HCT116 (cell line): ENCODE measurements at regions not wholly inside any gene's neighbourhood (a gene's known extent, or its start where the extent isn't known, plus 50 kb on each side); places are given as distances from the start of the nearest gene placed in this dataset.

Experiments used
- ATAC-seq: fragments of 200-7000 bp; cut with Tn5 transposase; 2 replicates; pipeline ENCODE4 v1.9.1; 2020; ENCODE audit warnings: mild to moderate bottlenecking, moderate library complexity
- BruUV-seq: library from RNA; stranded (reverse); fragments of 400-500 nt; replicated peaks from 2 replicates; lab custom pipeline; 2021; lab: Mats Ljungman, UMichigan
- CTCF ChIA-PET: fragments of 300-600 bp; sonication (Branson Sonifier 250); formaldehyde crosslinking; loops from one replicate; lab custom pipeline; 2021; ENCODE audit warnings: antibody characterized with exemption; lab: Charles Lee
- POLR2A ChIA-PET: fragments of 300-600, 350-600 bp; sonication (Branson Sonifier 250); formaldehyde crosslinking; loops from one replicate; lab custom pipeline; 2021; ENCODE audit warnings: antibody characterized with exemption; lab: Charles Lee
- RAD21 ChIA-PET, 2 experiments: fragments of 300-600 bp; sonication (Branson Sonifier 250); formaldehyde crosslinking; loops; one replicate each; lab custom pipeline; 2023; ENCODE audit warnings: low total read pairs in 2 of 2; ENCODE audit not compliant: uncharacterized antibody in 2 of 2, unreplicated experiment in 2 of 2, low non-redundant PET in 1 of 2; lab: Charles Lee
- DNase-seq: peaks from one replicate; pipeline ENCODE4 v3.0.0-alpha.2; 2010; ENCODE audit warnings: low read depth, low spot score
- H2AFZ ChIP-seq: fragments of 200-600 bp; shearing (Covaris generic), sonication (generic); 2 replicates; pipeline ENCODE4 v1.6.1; 2017; ENCODE audit warnings: low read depth, mixed run types, mixed read lengths, antibody characterized with exemption, low read length; ENCODE audit not compliant: poor library complexity, severe bottlenecking
- H3K27ac ChIP-seq: 2 replicates; pipeline ENCODE4 v1.5.1; 2012; ENCODE audit warnings: low read depth, low read length
- H3K27me3 ChIP-seq: fragments of 200-600 bp; sonication (generic); 2 replicates; pipeline ENCODE4 v1.6.1; 2016; ENCODE audit warnings: mixed run types, low read length, mixed read lengths; ENCODE audit not compliant: insufficient read depth
- H3K36me3 ChIP-seq, 2 experiments: fragments of 200-500 bp in 1 of 2; fragments of 200-600 bp in 1 of 2; sonication (Bioruptor generic) in 1 of 2; sonication (generic) in 1 of 2; 2 replicates each; pipeline versions ENCODE4 v1.5.1 to v1.6.1; 2014 to 2016; ENCODE audit warnings: low read length in 2 of 2, inconsistent platforms in 1 of 2, mixed read lengths in 1 of 2, mixed run types in 1 of 2; ENCODE audit not compliant: insufficient read depth in 2 of 2, control insufficient read depth in 1 of 2
- H3K4me1 ChIP-seq, 2 experiments: fragments of 200-600 bp in 1 of 2; sonication (generic) in 1 of 2; 2 replicates each; pipeline versions ENCODE4 v1.5.1 to v1.6.1; 2012 to 2017; ENCODE audit warnings: low read length in 2 of 2, inconsistent platforms in 1 of 2, mild to moderate bottlenecking in 1 of 2, mixed read lengths in 1 of 2, mixed run types in 1 of 2, moderate library complexity in 1 of 2; ENCODE audit not compliant: insufficient read depth in 2 of 2, control insufficient read depth in 1 of 2
- H3K4me2 ChIP-seq: fragments of 200-600 bp; sonication (generic); 2 replicates; pipeline ENCODE4 v1.6.1; 2017; ENCODE audit warnings: mixed run types, low read length, mixed read lengths
- H3K4me3 ChIP-seq, 2 experiments: fragments of 200-600 bp in 1 of 2; sonication (generic) in 1 of 2; replicated peaks in 1 of 2; 2 replicates each; pipeline ENCODE4 v1.5.1; 2011 to 2016; ENCODE audit warnings: low read length in 2 of 2, control low read depth in 1 of 2, low read depth in 1 of 2, mild to moderate bottlenecking in 1 of 2, mixed read lengths in 1 of 2, mixed run types in 1 of 2
- H3K79me2 ChIP-seq: fragments of 200-600 bp; sonication (generic); 2 replicates; pipeline ENCODE4 v1.6.1; 2017; ENCODE audit warnings: mild to moderate bottlenecking, mixed run types, low read length, moderate library complexity, mixed read lengths; ENCODE audit not compliant: insufficient read depth
- H3K9ac ChIP-seq: fragments of 200-600 bp; sonication (generic); 2 replicates; pipeline ENCODE4 v1.6.1; 2016; ENCODE audit warnings: low read length, mixed read lengths
- H3K9me2 ChIP-seq: fragments of 200-600 bp; sonication (generic), shearing (Covaris generic); 2 replicates; pipeline ENCODE4 v1.6.1; 2017; ENCODE audit warnings: mixed run types, mild to moderate bottlenecking, moderate library complexity; ENCODE audit not compliant: insufficient read depth
- H3K9me3 ChIP-seq, 2 experiments: fragments of 200-500 bp in 1 of 2; fragments of 200-600 bp in 1 of 2; sonication (Bioruptor generic) in 1 of 2; sonication (generic) in 1 of 2; 2 replicates each; pipeline ENCODE4 v1.6.1; 2014 to 2017; ENCODE audit warnings: low read length in 2 of 2, mixed read lengths in 2 of 2, inconsistent platforms in 1 of 2, low read depth in 1 of 2, mild to moderate bottlenecking in 1 of 2, mixed run types in 1 of 2, moderate library complexity in 1 of 2; ENCODE audit not compliant: control insufficient read depth in 1 of 2, insufficient read depth in 1 of 2
- H4K20me1 ChIP-seq: fragments of 200-600 bp; sonication (generic), shearing (Covaris generic); 2 replicates; pipeline ENCODE4 v1.6.1; 2017; ENCODE audit warnings: mixed run types, mild to moderate bottlenecking, moderate library complexity; ENCODE audit not compliant: insufficient read depth
- ATF3 ChIP-seq: IDR thresholded peaks from 2 replicates; pipeline ENCODE4 v1.6.1; 2012
- CBX3 ChIP-seq: IDR thresholded peaks from 2 replicates; pipeline ENCODE4 v1.6.1; 2012; ENCODE audit warnings: low read depth
- CTCF ChIP-seq, 3 experiments: fragments of 200-600 bp in 1 of 3; sonication (generic) in 1 of 3; IDR thresholded peaks in 2 of 3; conservative IDR thresholded peaks in 1 of 3; 2 replicates each; pipeline ENCODE4 v1.5.1; 2012 to 2017; ENCODE audit warnings: low read depth in 2 of 3, low read length in 2 of 3, antibody characterized with exemption in 1 of 3, borderline replicate concordance in 1 of 3, control low read depth in 1 of 3, mild to moderate bottlenecking in 1 of 3, mixed read lengths in 1 of 3, mixed run types in 1 of 3, moderate library complexity in 1 of 3; ENCODE audit not compliant: insufficient read depth in 1 of 3
- EGR1 ChIP-seq: IDR thresholded peaks from 2 replicates; pipeline ENCODE4 v1.6.1; 2012; ENCODE audit warnings: low read depth
- ELF1 ChIP-seq: IDR thresholded peaks from 2 replicates; pipeline ENCODE4 v1.6.1; 2012; ENCODE audit warnings: low read depth, borderline replicate concordance
- EZH2 ChIP-seq: fragments of 200-600 bp; sonication (generic); IDR thresholded peaks from 2 replicates; pipeline ENCODE4 v1.6.1; 2017; ENCODE audit warnings: antibody characterized with exemption, mixed run types
- JUND ChIP-seq: IDR thresholded peaks from 2 replicates; pipeline ENCODE4 v1.6.1; 2012
- MAX ChIP-seq: IDR thresholded peaks from 2 replicates; pipeline ENCODE4 v1.6.1; 2012
- POLR2A ChIP-seq: IDR thresholded peaks from 2 replicates; pipeline ENCODE4 v1.7.0; 2011; ENCODE audit warnings: borderline replicate concordance; ENCODE audit not compliant: insufficient read depth, insufficient read length; ENCODE audit errors: extremely low read depth
- POLR2AphosphoS5 ChIP-seq: IDR thresholded peaks from 2 replicates; pipeline ENCODE4 v1.6.1; 2011; ENCODE audit warnings: mild to moderate bottlenecking, low read depth, low read length, moderate library complexity
- RAD21 ChIP-seq: IDR thresholded peaks from 2 replicates; pipeline ENCODE4 v1.6.1; 2012; ENCODE audit warnings: low read depth, mild to moderate bottlenecking
- REST ChIP-seq: IDR thresholded peaks from 2 replicates; pipeline ENCODE4 v1.6.1; 2012; ENCODE audit warnings: low read depth
- TCF7L2 ChIP-seq: IDR thresholded peaks from 2 replicates; pipeline ENCODE4 v1.7.0; 2011; ENCODE audit warnings: borderline replicate concordance, inconsistent platforms; ENCODE audit not compliant: insufficient read depth, insufficient read length; ENCODE audit errors: extremely low read depth
- YY1 ChIP-seq: IDR thresholded peaks from 2 replicates; pipeline ENCODE4 v1.6.1; 2011; ENCODE audit warnings: low read length, low read depth, moderate library complexity, mild to moderate bottlenecking; ENCODE audit not compliant: insufficient replicate concordance; ENCODE audit errors: extremely low read depth
- ZFX ChIP-seq: fragments of 450-650 bp; IDR thresholded peaks from 2 replicates; pipeline ENCODE4 v1.6.1; 2017
- ZNF274 ChIP-seq: fragments of 200-500 bp; sonication (Bioruptor generic); IDR thresholded peaks from 2 replicates; pipeline ENCODE4 v1.6.1; 2014; ENCODE audit warnings: mild to moderate bottlenecking, low read depth, low read length, inconsistent platforms
- intact Hi-C: fragments of 100-400 bp; cut with micrococcal nuclease; formaldehyde crosslinking; loops from 2 replicates; pipeline ENCODE4 v1.10.0; 2022

GRCh38 chr3:59302442-59302841 lies 252.6 kb upstream of the CFAP20DC start:
- no peaks in the 10 kb centered on the region for H3K36me3 ChIP-seq
- H3K4me1 ChIP-seq, result no peaks in the 10 kb centered on the region
- no peaks in the 10 kb centered on the region; the same call in 1 of the 2 replicates for H3K27me3 ChIP-seq
- BruUV-seq, result no TSS peak
- H4K20me1 ChIP-seq, result no peaks in the 10 kb centered on the region
- ChIA-PET POLR2A (no interaction called here), RAD21 (no interaction called here)
- H3K9ac ChIP-seq, result no peak overlapping the region
- no peak overlapping the region for H3K27ac ChIP-seq
- no peak for DNase-seq
- H3K79me2 ChIP-seq, result no peaks in the 10 kb centered on the region
- no peak overlapping the region for H3K4me3 ChIP-seq
- no peaks in the 10 kb centered on the region for H3K9me3 ChIP-seq
- TF ChIP-seq ZNF274 (no peak), ZFX (no peak), POLR2A (no peak)
- TF ChIP-seq, all 23 proteins: peak for 0
- intact Hi-C loops, result no loop called here
- CTCF ChIA-PET, result interaction anchor here (0.6 kb wide), 1 partner anchor 436 kb away, joined by 3 read pairs; no protein-coding TSS in a partner anchor
- no peaks in the 10 kb centered on the region for H3K9me2 ChIP-seq
- ATAC-seq, result no peak
- H3K4me2 ChIP-seq, result no peak overlapping the region
- H2AFZ ChIP-seq, result no peak overlapping the region

GRCh38 chr3:59300733-59301132 lies 250.9 kb upstream of the CFAP20DC start:
- Histone ChIP-seq H3K79me2 (no peaks in the 10 kb centered on the region), H3K4me2 (no peak overlapping the region), H3K9me2 (no peaks in the 10 kb centered on the region), H4K20me1 (no peaks in the 10 kb centered on the region), H3K4me1 (no peaks in the 10 kb centered on the region), H3K36me3 (no peaks in the 10 kb centered on the region), H3K27ac (no peak overlapping the region), H3K27me3 (peaks cover 3% of the 10 kb centered on the region), H3K4me3 (no peak overlapping the region), H3K9ac (no peak overlapping the region), H3K9me3 (no peaks in the 10 kb centered on the region), H2AFZ (no peak overlapping the region)
- CTCF ChIA-PET, result no interaction called here
- BruUV-seq, result no TSS peak
- RAD21 ChIA-PET, result no interaction called here
- DNase-seq, result no peak
- no peak for ATAC-seq
- intact Hi-C loops, result no loop called here
- POLR2A ChIA-PET, result no interaction called here
- no peak for TF ChIP-seq ELF1
- TF ChIP-seq YY1, result no peak
- no peak for TF ChIP-seq ZFX
- TF ChIP-seq JUND, result no peak
- TF ChIP-seq TCF7L2, result no peak
- TF ChIP-seq REST, result no peak
- TF ChIP-seq RAD21, result no peak
- TF ChIP-seq EZH2, result no peak
- TF ChIP-seq MAX, result no peak
- no peak for TF ChIP-seq CTCF (IDR thresholded peaks at IDR 0.05 in 2 of 3, conservative IDR thresholded peaks at IDR 0.05 in 1 of 3; ENCODE audit: borderline replicate concordance in 1 of 3, insufficient read depth in 1 of 3, low read depth in 2 of 3, low read length in 2 of 3)
- TF ChIP-seq CBX3, result no peak
- TF ChIP-seq ATF3, result no peak
- TF ChIP-seq ZNF274, result no peak
- no peak for TF ChIP-seq EGR1
- TF ChIP-seq POLR2AphosphoS5, result no peak
